ENCODE measurements at regions not wholly inside any gene's neighbourhood (a gene's known extent, or its start where the extent isn't known, plus 50 kb on each side); places are given as distances from the start of the nearest gene placed in this dataset.

DNA sequence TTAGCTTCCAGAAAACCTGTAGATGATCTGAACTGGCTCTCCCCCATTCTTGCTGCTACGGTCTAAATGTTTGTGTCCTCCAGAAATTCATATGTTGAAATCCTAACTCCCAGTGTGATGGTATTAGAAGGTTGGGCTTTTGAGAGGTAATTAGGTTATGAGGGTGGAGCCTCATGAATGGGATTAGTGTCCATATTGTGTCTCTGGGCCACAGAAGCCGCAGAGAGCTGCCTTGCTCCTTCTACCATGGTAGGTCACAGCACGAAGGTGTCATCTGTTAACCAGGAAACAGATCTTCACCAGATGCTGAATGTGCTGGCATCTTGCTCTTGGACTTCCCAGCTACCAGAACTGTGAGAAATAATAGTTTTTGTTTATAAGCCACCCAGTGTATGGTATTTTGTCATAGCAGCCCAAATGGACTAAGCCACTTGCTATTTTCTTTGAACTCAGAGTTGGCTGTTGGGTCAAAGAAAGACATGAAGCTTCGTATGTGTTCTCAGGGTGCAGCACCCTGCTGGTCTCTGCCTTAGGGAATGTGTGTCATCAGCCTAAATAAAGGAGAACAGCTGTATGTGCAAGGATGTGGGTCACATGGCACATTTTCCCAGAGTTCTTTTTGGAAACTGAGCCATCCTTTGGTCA lies 317.5 kb upstream of the SLCO3A1 start:
- in situ Hi-C loops (cut with MboI; ENCODE audit: low sequenced_read_pairs, unreplicated experiment) = no loop called here
- no peak for DNase-seq (ENCODE audit: low spot score)
- TF ChIP-seq, protein P1, sequence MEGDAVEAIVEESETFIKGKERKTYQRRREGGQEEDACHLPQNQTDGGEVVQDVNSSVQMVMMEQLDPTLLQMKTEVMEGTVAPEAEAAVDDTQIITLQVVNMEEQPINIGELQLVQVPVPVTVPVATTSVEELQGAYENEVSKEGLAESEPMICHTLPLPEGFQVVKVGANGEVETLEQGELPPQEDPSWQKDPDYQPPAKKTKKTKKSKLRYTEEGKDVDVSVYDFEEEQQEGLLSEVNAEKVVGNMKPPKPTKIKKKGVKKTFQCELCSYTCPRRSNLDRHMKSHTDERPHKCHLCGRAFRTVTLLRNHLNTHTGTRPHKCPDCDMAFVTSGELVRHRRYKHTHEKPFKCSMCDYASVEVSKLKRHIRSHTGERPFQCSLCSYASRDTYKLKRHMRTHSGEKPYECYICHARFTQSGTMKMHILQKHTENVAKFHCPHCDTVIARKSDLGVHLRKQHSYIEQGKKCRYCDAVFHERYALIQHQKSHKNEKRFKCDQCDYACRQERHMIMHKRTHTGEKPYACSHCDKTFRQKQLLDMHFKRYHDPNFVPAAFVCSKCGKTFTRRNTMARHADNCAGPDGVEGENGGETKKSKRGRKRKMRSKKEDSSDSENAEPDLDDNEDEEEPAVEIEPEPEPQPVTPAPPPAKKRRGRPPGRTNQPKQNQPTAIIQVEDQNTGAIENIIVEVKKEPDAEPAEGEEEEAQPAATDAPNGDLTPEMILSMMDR (IDR thresholded peaks at IDR 0.05; ENCODE audit: borderline replicate concordance, control extremely low read depth, extremely low read depth, insufficient read depth, missing control alignments) = no peak

DNA sequence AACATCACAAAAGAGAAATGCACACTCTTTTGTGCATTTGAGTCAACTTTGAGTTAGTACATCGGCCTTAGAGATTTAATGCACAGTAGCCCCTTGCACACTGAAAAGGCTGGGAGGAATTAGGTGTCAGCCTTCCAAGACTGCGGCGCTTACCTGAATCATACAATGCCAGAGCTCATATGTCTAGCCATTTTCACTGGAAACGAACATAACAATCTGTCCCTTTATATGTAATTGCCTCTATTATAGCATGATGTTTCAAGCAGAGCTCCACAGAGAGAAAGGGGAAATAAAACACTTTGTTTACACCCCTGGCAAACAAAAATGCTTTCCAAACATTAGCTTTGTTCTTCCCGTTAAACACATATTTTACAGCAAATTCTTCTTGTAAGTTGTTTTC lies 315.7 kb upstream of the SLCO3A1 start:
- no peak for DNase-seq (ENCODE audit: low spot score)
- TF ChIP-seq, protein P1 (IDR thresholded peaks at IDR 0.05; ENCODE audit: borderline replicate concordance, control extremely low read depth, extremely low read depth, insufficient read depth, missing control alignments) = no peak
- in situ Hi-C loops (cut with MboI; ENCODE audit: low sequenced_read_pairs, unreplicated experiment) = no loop called here

DNA sequence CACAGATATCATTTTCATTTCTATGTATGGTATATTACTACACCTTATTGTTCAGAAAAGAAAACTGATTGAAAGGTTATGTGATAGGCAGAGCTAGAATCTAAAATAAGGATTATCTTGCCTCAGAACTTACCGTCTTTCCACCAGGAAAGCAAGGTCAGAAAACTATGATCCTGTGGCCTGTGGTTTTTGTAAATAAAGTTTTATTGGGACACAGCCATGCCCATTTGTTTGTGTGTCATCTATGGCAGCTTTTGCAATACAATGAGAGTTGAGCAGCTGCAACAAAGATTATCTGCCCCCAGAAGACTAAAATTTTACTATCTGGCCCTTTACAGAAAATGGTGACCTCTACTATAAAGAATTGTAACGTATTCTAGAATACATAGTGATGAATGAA lies 314.7 kb upstream of the SLCO3A1 start:
- TF ChIP-seq, protein P1 (IDR thresholded peaks at IDR 0.05; ENCODE audit: borderline replicate concordance, control extremely low read depth, extremely low read depth, insufficient read depth, missing control alignments) = no peak
- in situ Hi-C loops (cut with MboI; ENCODE audit: low sequenced_read_pairs, unreplicated experiment) = no loop called here
- no peak for DNase-seq (ENCODE audit: low spot score)

DNA sequence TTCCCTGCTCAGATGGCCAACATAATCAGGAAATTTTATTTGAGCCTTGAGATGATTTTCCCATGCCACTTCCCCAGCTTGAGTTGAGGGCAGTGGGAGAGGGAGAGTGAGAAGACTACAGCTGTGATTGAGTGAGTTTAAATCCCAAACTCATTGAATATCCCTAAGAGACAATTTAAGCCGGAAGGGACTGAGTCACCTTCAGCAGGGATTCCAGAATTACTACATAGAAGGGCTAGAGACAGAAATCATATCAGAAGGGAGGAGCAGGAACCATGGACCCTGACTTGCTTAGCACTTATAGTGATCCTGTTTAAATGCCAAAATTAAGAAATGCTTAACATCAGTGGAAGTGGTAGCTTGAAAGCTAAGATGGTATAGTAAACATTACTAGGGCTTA lies 312.2 kb upstream of the SLCO3A1 start:
- TF ChIP-seq, protein P1 (IDR thresholded peaks at IDR 0.05; ENCODE audit: borderline replicate concordance, control extremely low read depth, extremely low read depth, insufficient read depth, missing control alignments) = no peak
- in situ Hi-C loops (cut with MboI; ENCODE audit: low sequenced_read_pairs, unreplicated experiment) = no loop called here
- DNase-seq (ENCODE audit: low spot score) = no peak

DNA sequence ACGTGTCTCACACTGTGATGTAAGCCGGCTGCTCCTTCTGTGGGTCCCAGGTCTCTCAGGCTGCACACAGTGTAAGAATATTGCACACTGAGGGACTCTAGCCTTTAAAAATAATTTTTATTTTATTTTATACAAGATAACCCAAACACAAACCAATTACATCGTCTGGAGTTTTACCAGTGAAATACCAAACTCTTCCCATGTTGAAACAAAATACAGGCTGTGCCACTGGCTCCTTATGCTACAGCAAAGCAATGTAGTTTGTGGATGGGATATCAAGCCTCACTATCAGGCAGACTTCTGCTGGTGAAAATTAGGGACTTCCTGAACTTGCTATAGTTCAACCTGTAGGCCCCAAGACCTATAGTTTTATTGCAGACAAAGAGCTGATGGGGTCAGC lies 311.3 kb upstream of the SLCO3A1 start:
- DNase-seq (ENCODE audit: low spot score) = no peak
- TF ChIP-seq, protein P1 (IDR thresholded peaks at IDR 0.05; ENCODE audit: borderline replicate concordance, control extremely low read depth, extremely low read depth, insufficient read depth, missing control alignments) = no peak
- in situ Hi-C loops (cut with MboI; ENCODE audit: low sequenced_read_pairs, unreplicated experiment) = no loop called here

DNA sequence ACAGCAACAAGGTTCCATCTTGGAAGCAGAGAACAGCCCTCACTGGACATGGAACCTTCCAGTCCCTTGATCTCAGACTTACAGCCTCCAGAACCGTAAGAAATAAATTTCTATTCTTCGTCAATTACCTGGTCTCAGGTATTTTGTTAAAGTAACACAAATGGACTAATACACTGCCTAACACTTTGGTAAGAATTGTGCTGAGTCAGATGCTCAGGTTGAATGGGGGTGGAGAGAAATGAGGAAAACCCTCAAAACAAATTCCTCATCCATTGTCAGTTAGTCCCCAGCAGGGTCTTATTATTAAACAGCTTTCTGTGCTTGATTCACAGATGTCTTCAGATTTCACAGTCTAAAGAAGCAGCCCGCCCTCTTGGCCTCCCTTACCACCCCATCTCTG lies 306.2 kb upstream of the SLCO3A1 start:
- no peak for DNase-seq (ENCODE audit: low spot score)
- in situ Hi-C loops (cut with MboI; ENCODE audit: low sequenced_read_pairs, unreplicated experiment) = no loop called here
- TF ChIP-seq, protein P1 (IDR thresholded peaks at IDR 0.05; ENCODE audit: borderline replicate concordance, control extremely low read depth, extremely low read depth, insufficient read depth, missing control alignments) = no peak

Measured in GM13976 (cell line).